Epithelial cell of esophagus (primary cell): ENCODE measurements at regions not wholly inside any gene's neighbourhood (a gene's known extent, or its start where the extent isn't known, plus 50 kb on each side); places are given as distances from the start of the nearest gene placed in this dataset.
"Not testable (repeated sequence)": the region's sequence is repeated elsewhere in the genome, so short reads cannot be mapped to it uniquely, and the experiment has no call there.

ENCODE experiments used
- DNase-seq: peaks from one replicate; pipeline ENCODE4 v3.0.0; 2010; ENCODE audit warnings: low read depth
- H3K4me3 ChIP-seq: 2 replicates; pipeline ENCODE4 v1.5.1; 2011; ENCODE audit warnings: mild to moderate bottlenecking, low read length, control low read depth
- TF ChIP-seq, protein P1 (sequence below): IDR thresholded peaks from 2 replicates; pipeline ENCODE4 v1.5.1; 2011; ENCODE audit warnings: low read depth, mild to moderate bottlenecking, low read length, control low read depth, inconsistent platforms; ENCODE audit not compliant: insufficient read depth; ENCODE audit errors: missing control alignments

DNA sequence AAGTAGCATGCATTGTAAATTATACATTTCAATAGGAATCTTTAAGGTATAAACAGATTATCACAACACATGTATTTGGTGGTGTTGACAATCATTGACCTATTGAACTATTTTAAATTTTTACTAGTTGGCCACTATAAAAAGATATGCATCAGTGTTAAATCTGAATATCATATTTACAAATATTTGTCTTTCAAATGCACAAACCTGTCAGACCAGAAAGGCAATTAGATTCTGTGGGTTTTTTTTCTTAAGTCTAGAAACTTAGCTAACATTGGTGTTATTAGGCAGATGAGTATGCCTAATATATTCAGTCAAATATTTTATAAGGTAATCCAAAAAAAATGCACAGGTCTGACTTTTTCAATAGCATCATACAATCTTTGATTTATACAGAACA, 241.4 kb upstream of the DGKB start:
- no peak overlapping the region for H3K4me3 ChIP-seq
- TF ChIP-seq, protein P1, sequence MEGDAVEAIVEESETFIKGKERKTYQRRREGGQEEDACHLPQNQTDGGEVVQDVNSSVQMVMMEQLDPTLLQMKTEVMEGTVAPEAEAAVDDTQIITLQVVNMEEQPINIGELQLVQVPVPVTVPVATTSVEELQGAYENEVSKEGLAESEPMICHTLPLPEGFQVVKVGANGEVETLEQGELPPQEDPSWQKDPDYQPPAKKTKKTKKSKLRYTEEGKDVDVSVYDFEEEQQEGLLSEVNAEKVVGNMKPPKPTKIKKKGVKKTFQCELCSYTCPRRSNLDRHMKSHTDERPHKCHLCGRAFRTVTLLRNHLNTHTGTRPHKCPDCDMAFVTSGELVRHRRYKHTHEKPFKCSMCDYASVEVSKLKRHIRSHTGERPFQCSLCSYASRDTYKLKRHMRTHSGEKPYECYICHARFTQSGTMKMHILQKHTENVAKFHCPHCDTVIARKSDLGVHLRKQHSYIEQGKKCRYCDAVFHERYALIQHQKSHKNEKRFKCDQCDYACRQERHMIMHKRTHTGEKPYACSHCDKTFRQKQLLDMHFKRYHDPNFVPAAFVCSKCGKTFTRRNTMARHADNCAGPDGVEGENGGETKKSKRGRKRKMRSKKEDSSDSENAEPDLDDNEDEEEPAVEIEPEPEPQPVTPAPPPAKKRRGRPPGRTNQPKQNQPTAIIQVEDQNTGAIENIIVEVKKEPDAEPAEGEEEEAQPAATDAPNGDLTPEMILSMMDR: no peak
- no peak for DNase-seq

DNA sequence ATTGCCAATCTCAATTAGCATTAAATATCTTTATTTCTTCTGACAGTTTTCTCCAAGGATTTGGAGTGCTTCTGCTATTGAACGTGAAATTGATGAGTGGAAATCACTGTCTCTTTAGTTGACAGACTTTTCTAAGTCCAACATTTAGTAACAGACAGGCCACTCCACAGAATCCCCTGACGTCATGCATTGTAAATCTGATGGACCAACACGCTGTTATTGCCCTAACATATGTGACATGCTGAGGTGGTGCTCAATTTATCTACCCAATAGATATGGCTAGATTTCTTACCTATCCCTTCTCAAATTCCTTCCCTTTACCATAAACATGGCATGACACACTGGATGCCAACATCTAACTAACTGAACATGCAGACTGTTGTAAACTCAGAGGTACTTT, 240.6 kb upstream of the DGKB start:
- no peak for DNase-seq
- TF ChIP-seq, protein P1: no peak
- no peak overlapping the region for H3K4me3 ChIP-seq

DNA sequence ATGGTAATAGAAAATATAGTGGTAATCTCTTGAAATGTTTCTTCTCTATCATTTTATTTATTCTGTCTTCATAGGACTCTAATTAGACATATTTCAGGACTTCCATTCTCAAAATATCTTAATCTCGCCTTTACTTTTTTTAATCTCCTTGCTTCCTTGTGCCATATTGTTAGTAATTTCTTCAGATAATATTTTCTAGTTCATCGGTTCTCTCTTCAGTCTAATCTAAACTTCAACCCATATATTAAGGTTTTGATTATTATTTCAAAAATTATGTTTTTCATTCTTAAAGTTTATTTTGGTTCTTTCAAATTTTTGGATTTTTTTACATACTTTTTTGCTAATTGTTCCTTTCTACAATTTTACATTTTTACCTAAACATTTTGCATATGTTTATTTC, 237.9 kb upstream of the DGKB start:
- no peak overlapping the region for H3K4me3 ChIP-seq
- TF ChIP-seq, protein P1: no peak

DNA sequence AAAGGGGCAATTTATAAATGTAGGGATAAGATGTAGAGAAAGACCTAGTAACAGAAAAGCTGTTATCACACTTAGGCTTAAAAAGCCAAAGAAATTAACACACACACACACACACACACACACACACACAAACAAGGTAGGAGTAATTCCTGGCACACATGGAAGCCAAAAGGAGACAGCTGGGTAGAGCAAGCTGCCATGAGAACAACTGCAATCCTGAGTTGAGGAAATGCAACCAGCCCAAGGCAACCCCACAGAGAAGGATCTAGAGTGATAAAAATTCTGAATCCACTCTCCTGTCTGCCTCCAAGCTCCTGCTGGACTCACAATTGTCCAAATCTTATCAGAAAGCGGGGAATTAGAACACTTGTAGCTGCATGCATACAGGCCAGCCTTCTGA, 229.1 kb upstream of the DGKB start:
- TF ChIP-seq, protein P1: no peak
- no peak for DNase-seq
- H3K4me3 ChIP-seq: no peak overlapping the region

More for the DNA sequence above, 237.9 kb upstream of the DGKB start:
- DNase-seq: no peak

DNA sequence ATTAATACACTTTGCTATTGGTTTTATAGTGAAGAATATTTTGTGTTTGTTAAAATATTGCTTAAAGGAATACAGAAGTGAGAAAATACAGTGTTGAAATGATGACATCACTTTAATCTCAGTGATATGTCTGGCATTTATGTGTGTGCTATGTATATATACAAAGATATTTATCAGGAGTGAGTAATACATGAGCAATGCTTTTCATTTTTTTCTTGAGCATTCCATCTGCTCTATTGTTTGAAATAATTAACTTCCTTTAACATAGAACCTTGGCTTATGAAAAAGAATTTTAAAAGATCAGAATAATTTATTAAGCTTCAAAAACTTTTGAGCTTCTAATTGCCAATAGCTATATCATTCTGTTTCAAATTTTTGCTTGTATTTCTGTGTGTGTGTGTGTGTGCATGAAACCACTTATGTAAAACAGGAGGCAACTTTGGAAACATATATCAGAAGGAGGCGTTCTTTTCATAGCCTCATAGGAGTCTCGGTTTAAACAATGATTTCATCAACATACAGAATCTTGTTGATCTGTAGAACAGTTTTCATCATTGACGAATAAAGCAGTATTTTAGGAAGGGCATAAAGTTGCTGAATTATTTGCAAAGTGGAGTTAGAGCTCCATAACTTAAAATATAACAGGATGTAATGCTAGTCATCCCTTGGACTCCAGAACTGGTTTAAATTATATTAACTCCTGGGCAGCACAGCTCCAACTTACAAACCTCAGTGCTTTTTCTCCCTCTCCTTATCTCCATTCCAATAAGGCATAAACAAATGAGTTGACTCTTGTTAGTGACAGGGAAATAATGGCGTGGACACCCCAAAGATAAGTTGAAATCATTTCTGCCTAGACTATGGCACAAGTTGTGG, 228.4 kb upstream of the DGKB start:
- DNase-seq: peak; percentile 72
- TF ChIP-seq, protein P1: no peak
- H3K4me3 ChIP-seq: no peak overlapping the region

DNA sequence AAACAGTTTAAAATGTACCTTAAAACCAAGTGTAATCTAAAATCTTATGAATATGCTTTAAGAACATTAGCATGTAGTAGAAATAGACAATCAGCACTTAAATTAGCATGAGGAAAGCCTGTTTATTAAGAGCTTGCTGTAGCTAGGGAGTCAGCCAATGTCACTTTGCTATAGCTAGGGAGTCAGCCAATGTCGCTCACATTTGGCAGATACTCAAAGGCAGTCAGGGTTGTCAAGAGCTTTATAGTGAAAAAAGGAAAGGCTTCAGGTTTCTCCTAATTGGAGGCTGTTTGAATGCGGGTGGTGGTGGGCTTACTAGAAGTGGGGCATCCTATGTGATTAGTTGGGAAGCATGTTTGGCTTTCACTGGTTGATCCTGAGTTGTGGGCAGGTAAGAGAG, 226.2 kb upstream of the DGKB start:
- no peak for DNase-seq
- TF ChIP-seq, protein P1: no peak
- no peak overlapping the region for H3K4me3 ChIP-seq

DNA sequence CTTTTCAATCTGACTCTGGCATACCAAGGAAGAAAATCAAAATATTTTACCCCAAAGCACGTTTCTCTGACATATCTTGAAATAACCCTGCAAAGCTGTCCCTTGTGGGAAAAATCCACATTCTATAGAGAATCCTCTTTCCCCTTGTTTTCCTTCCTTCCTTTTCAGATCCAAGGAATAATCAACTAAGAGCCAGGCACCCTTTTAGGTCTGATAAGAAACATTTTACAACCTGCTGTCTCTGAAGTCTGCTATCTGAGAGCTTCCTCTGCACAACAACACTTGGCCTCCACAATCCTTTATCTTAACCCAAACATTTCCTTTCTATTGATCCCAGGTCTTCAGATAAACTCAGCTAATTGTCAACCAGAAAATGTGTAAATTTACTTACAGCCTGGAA, 224.1 kb upstream of the DGKB start:
- not testable (repeated sequence) for DNase-seq, H3K4me3 ChIP-seq
